GM18951 (cell line): ENCODE measurements at regions not wholly inside any gene's neighbourhood (a gene's known extent, or its start where the extent isn't known, plus 50 kb on each side); places are given as distances from the start of the nearest gene placed in this dataset.
"Not testable (repeated sequence)": the region's sequence is repeated elsewhere in the genome, so short reads cannot be mapped to it uniquely, and the experiment has no call there.

Experiments used
- POLR2A ChIP-seq: IDR thresholded peaks from 4 replicates; pipeline ENCODE4 v1.6.1; 2011; ENCODE audit warnings: mild to moderate bottlenecking; ENCODE audit not compliant: insufficient read length, insufficient read depth; ENCODE audit errors: extremely low read depth
- in situ Hi-C: fragments of 300-500 bp; cut with MboI; formaldehyde crosslinking; loops from one replicate; pipeline ENCODE4 v1.12.0; 2022; ENCODE audit warnings: low sequenced_read_pairs, mixed read lengths, inconsistent platforms; ENCODE audit not compliant: unreplicated experiment

DNA sequence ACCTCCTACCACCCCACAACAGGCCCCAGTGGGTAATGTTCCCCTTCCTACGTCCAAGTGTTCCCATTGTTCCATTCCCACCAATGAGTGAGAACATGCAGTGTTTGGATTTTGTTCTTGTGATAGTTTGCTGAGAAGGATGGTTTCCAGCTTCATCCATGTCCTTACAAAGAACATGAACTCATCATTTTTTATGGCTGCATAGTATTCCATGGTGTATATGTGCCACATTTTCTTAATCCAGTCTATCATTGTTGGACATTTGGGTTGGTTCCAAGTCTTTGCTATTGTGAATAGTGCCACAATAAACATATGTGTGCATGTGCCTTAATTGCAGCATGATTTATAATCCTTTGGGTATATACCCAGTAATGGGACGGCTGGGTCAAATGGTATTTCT, 81.6 kb downstream of the P2RY10 start:
- in situ Hi-C loops, result not testable (repeated sequence)

DNA sequence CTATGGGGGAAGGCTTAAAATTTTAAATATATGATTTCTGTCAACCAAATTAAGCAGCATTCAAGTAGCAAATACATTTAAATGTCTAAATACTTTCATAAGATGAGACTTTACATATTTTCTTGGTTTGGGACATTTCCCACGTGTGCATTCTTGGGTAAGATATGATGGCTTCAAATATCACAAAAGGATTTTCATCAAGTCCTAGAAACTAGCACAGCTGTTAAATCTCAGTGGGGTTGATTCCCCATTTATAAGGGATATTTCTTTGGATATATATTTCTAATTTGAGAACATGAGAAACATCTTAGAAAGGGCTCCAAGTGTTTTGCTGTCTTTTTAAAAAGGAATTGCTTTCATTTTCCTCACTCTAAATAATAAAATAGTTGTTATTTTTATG, 90.2 kb downstream of the P2RY10 start:
- no peak for TF ChIP-seq POLR2A
- in situ Hi-C loops, result no loop called here

DNA sequence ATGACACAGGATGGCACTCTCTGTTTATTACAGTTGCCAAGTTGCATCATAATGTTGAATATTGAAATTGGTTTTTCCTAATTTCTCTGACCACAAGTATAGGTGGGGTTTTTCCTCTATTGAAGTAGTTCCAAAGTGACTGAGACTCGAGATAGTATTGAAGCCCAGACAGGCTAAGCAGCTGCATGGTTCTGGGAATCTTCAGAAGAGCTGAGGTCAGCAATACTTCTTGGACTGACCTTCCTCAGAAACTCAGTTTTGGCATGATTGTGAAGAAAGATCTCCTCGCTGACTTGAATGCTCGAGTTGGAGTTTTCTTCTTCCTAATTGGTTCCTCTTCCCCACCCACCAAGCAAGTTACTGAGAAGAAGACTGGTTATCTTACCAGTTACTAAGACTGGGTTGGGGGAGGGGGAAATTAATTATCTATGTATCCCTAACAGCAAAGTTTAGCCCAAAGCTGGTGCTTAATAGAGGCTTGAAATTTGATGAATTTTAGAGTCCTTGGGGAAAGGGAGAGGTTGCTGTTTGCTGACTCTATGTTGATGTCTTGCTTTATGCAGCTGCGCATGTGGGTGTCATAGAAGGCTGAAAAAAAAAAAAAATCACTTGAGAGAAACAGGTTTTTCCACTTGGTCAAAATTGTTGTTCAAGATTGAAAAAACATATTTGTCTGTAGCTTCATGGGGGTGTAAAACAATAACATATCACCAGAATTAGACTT, 91.1 kb downstream of the P2RY10 start:
- TF ChIP-seq POLR2A, result no peak
- in situ Hi-C loops, result no loop called here

DNA sequence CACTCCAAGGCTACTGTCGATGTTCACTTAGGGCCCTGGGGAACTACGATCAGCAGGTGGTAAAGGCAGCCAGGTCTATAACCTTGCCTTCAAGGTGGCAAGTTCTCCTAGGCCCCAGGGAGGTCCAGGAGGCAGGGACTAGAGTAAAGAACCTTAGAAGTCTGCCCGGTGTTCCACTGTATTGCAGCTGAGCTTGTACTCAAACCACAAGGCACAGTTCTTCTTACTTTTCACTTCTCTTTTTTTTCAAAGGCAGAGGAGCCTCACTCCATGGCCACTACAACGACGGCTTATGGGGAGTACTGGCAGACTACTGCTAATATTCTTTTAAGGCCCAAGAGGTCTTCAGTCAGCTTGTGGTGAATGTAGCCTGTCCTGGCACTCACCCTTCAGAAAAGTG, 78.8 kb upstream of the GPR174 start:
- no peak for TF ChIP-seq POLR2A
- in situ Hi-C loops, result no loop called here

DNA sequence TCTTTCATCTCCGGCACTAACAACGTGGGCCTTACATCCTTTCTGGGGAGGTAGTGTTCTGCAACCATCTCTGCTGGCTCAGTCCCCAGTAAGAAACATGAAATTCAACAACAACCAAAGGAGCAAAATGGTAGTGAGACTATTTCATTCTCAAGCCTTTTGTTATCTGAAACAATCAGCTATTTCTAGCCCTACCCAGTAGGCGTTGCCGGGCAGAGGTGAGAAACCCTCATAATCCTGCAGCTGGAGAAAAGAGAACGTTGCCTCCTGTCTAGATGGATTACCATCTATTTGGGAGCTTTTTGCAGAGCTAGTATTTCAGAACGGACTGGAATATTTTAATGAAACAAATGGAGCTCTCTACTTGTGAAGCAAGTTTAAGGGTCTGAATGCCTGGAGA, 66.4 kb upstream of the GPR174 start:
- in situ Hi-C loops, result loop anchor here (25.0 kb wide), 2 partner anchors 334 to 516 kb away; no protein-coding TSS in a partner anchor
- TF ChIP-seq POLR2A, result no peak

DNA sequence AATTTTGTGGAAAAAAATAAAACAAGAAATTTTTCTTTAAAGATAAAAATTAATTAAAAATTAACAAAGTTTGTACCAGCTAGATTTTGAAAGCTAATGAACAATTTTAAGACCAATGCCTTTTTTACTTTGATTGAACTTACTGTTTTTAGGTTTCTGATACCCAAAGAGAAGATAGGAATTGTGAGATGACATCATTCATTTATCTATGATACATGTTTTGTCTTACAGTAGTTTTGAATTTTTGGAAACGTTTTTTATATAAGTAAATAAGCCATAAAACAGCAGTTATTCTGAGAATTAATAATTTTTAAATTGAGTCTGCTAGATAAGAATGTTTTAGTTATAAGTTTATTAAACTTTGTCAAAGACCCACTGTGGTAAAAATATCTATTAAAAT, 65.0 kb upstream of the GPR174 start:
- TF ChIP-seq POLR2A, result no peak
- in situ Hi-C loops, result loop anchor here (25.0 kb wide), 2 partner anchors 333 to 517 kb away; no protein-coding TSS in a partner anchor

DNA sequence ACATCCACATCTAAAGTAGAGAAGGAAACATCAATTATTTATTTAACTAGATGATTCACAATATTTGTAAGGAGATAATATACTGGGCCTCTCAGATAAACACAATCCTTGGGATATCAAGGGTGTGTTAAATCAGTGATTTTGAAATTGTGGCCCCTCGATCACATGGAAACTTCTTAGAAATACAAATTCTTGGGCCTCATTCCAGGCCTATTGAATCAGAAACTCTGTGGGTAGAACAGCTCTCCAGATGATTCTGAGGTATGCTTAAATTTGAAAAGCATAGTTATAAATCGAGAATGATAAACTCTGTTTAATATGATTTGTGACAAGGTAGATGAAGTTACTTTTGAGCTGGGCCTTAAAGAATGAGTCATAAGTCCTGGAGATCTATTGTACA, 64.3 kb upstream of the GPR174 start:
- in situ Hi-C loops, result loop anchor here (10.0 to 25.0 kb wide), 3 partner anchors 185 to 518 kb away; no protein-coding TSS in a partner anchor
- TF ChIP-seq POLR2A, result no peak

DNA sequence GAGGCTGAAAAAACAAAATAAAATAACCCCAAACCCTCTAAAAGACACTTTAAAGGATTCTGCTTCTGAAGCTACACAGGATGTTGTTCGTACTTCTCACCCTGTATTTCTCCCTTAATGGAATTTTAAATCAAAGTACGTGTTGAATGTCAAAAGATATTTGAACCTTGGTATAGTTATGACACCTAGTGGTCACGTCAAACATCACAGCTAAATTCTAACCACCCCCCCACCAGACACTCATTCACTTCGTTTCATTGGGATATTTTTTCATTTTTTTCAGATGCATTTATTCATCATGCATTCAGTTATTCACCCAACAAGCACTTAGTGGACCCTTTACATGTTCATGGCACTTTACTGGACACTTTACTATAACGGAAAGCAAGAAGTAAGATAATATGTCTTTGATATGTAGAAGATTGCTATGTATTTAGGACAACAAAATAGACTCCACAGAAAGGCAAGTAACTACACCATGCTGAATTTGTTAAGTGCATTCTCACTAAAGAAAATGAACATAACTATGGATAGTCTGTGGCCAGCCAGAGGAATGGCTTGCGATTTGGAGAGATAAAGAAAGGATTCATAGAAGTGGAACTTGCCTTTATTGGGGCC, 62.5 kb upstream of the GPR174 start:
- no peak for TF ChIP-seq POLR2A
- in situ Hi-C loops, result loop anchor here (10.0 to 25.0 kb wide), 3 partner anchors 183 to 520 kb away; no protein-coding TSS in a partner anchor

DNA sequence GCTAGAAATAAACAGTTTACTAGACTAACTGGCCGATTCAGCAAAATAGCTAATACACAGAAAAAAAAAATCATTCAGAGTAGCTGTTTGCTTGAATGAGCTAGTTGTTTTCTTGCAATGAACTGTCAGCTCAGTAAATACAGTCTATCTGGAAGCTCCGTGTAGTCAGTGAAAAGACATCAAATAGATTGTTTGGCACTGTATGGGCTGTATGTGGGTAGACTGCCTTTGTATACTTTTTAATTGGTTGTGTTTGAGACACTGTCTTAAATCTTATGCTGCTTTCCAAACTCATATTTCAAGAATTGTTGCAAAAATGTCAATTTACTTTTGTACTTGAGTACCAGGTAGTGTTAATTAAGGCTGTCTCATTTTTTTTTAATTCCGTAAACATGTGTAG, 61.6 kb upstream of the GPR174 start:
- in situ Hi-C loops, result loop anchor here (10.0 to 25.0 kb wide), 3 partner anchors 182 to 521 kb away; no protein-coding TSS in a partner anchor

DNA sequence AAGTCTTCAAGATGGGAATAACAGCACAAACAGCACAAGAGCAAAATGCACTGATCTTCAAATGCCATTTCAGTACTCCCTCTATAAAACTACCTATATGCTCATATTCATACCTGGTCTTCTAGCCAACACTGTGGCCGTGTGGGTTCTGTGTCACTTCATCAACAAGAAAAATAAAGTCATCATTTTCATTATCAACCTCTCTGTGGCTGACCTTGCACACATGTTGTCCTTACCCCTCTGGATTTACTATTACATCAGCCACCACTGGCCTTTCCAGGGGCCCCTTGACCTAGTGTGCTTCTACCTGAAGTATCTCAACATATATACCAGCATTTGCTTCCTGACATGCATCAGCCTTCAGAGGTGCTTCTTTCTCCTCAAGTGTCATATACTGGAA, 59.6 kb upstream of the GPR174 start:
- TF ChIP-seq POLR2A, result no peak
- in situ Hi-C loops, result loop anchor here (10.0 to 25.0 kb wide), 3 partner anchors 180 to 523 kb away; no protein-coding TSS in a partner anchor

More for the DNA sequence above, 61.6 kb upstream of the GPR174 start:
- no peak for TF ChIP-seq POLR2A

DNA sequence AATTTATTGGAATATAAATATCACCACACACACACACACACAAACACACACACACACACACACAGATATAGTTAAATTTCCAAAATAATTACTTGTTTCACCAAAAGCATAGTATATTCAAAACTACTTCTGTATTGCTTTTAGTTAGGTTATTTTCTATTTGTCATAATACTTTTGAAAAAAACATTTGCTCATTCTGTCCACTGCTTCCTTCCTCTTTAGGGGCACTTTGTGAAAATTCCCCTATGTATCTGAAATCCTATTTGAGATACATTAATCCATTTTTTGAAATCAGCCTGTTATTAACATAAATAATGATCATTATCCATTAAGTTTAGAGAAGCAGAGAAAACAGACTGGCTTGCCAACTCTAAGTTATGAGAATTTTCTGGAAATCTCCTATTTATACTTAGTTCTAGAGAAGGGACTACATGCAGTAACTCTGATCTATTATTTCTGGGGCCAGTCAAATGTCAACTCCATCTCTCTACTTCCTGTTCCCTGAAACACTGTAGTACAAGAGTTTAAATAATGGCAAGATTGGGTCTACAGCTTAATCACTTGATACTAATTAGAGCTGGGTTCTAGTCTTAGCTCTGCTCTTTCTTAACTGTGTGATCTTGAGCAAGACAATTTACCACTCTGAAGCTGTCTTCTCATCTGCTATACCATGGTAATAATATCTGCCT, 54.4 kb upstream of the GPR174 start:
- in situ Hi-C loops, result loop anchor here (10.0 to 25.0 kb wide), 3 partner anchors 175 to 528 kb away; no protein-coding TSS in a partner anchor
- TF ChIP-seq POLR2A, result no peak

DNA sequence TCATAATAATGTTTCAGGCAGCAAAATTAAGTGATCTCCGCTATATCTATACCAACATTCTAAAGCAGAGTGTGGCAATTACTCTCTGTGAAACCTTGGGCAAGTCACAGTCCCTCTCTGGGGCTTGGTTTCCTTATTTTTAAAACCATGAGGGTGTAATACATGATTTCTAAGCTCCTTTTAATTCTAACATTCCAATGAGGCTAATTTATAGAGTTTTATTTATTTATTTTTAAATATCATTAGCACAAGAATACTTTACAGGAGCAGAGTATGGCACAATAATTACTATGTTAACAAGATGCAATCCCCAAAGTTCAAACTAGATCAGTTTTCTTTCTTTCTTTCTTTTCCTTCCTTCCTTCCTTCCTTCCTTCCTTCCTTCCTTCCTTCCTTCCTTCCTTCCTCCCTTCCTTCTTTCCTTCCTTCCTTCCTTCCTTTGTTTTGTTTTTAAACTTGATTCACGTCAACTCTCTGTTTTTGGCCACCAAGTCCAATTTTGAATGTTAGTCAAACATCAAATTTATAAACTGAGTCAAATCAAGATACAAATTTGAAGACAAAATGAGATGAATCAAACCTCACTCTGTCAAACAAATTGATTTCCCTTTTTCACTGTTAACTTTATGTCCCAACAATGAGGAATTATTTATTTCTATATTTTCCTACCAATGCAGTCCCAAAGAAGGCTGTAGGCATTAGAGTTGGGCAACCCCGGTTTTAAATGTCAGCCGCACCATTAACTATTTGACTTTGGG, 50.2 kb upstream of the GPR174 start:
- TF ChIP-seq POLR2A, result no peak
- in situ Hi-C loops, result loop anchor here (25.0 kb wide), 2 partner anchors 318 to 532 kb away; no protein-coding TSS in a partner anchor
